GM12865 (cell line): ENCODE measurements at regions not wholly inside any gene's neighbourhood (a gene's known extent, or its start where the extent isn't known, plus 50 kb on each side); places are given as distances from the start of the nearest gene placed in this dataset.

Source experiments
- DNase-seq: peaks from one replicate; pipeline ENCODE4 v3.0.0; 2010; ENCODE audit warnings: low read depth
- H3K4me3 ChIP-seq: 2 replicates; pipeline ENCODE4 v1.5.1; 2011; ENCODE audit warnings: mild to moderate bottlenecking, low read depth, low read length, control low read depth
- CTCF ChIP-seq: IDR thresholded peaks from 2 replicates; pipeline ENCODE4 v1.5.1; 2011; ENCODE audit warnings: low read length, control low read depth, low read depth, inconsistent platforms; ENCODE audit not compliant: insufficient read depth; ENCODE audit errors: missing control alignments

- H3K4me3 ChIP-seq: no peak overlapping the region
- no peak for DNase-seq
- no peak for TF ChIP-seq CTCF
Measured at GRCh38 chr19:31175564-31176348, 173.5 kb downstream of the TSHZ3 start.

GRCh38 chr19:31174948-31175347 is 174.3 kb downstream of the TSHZ3 start:
- TF ChIP-seq CTCF: no peak
- H3K4me3 ChIP-seq: no peak overlapping the region
- no peak for DNase-seq

- no peak for DNase-seq
- TF ChIP-seq CTCF: no peak
- H3K4me3 ChIP-seq: no peak overlapping the region
Measured at GRCh38 chr19:31173991-31174390, 175.2 kb downstream of the TSHZ3 start.

- no peak overlapping the region for H3K4me3 ChIP-seq
- DNase-seq: no peak
- no peak for TF ChIP-seq CTCF
Measured at GRCh38 chr19:31171936-31172335, 177.3 kb downstream of the TSHZ3 start.

GRCh38 chr19:31170046-31170445 is 179.2 kb downstream of the TSHZ3 start:
- no peak for DNase-seq
- no peak for TF ChIP-seq CTCF
- no peak overlapping the region for H3K4me3 ChIP-seq

- TF ChIP-seq CTCF: no peak
- DNase-seq: no peak
- H3K4me3 ChIP-seq: no peak overlapping the region
Measured at GRCh38 chr19:31168106-31168625, 181.1 kb downstream of the TSHZ3 start.

- no peak overlapping the region for H3K4me3 ChIP-seq
- no peak for TF ChIP-seq CTCF
- no peak for DNase-seq
Measured at GRCh38 chr19:31167690-31168089, 181.5 kb downstream of the TSHZ3 start.
